ENCODE measurements at regions not wholly inside any gene's neighbourhood (a gene's known extent, or its start where the extent isn't known, plus 50 kb on each side); places are given as distances from the start of the nearest gene placed in this dataset.
"Not testable (repeated sequence)": the region's sequence is repeated elsewhere in the genome, so short reads cannot be mapped to it uniquely, and the experiment has no call there.

- FAIRE-seq (no peak), DNase-seq (ENCODE audit: insufficient read length, low spot score) (no peak)
Measured at GRCh38 chr4:126595643-126596042, 1037.1 kb upstream of the INTU start.

GRCh38 chr4:126599746-126600145 lies 1033.0 kb upstream of the INTU start:
- DNase-seq (ENCODE audit: insufficient read length, low spot score): no peak
- FAIRE-seq: no peak

DNA sequence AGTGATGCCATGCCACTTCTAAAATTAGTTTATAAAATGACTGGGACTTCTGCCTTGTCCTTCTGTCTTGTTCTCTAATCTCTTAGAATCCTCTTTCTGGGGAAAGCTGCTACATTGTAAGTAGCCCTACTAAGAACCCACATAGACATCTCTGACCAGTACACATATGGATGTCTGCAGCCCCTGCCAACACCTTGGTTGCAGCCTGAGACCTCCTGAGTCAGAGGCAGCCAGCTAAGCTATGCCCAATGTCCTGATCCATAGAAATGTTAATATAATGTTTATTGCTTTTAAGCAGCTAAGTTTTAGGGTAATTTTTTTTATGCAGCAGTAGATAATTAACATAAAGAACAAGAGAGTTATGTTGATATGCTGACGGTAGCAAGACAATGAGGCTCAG lies 1029.5 kb upstream of the INTU start:
- no peak for FAIRE-seq
- DNase-seq (ENCODE audit: insufficient read length, low spot score): no peak

DNA sequence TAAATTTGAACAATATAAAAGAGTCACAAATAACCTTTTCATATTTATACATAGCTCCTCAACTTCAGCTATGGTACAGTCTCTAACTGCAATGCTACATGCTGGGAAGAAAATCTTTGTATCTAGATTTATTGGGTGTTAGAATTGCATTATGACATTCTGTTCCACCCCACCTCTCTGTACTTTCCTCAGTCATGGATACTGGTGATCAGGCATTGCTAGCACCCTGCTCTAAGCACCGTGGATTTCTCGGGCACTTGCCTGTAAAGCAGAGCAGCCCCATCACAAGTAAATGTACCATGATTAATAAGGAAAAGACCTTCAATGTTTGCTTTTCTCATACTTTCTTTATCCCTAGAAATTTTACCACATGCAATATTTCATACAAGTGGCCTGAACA lies 1028.9 kb upstream of the INTU start:
- no peak for FAIRE-seq
- DNase-seq (ENCODE audit: insufficient read length, low spot score): no peak

GRCh38 chr4:126604268-126604867 lies 1028.4 kb upstream of the INTU start:
- FAIRE-seq: no peak

DNA sequence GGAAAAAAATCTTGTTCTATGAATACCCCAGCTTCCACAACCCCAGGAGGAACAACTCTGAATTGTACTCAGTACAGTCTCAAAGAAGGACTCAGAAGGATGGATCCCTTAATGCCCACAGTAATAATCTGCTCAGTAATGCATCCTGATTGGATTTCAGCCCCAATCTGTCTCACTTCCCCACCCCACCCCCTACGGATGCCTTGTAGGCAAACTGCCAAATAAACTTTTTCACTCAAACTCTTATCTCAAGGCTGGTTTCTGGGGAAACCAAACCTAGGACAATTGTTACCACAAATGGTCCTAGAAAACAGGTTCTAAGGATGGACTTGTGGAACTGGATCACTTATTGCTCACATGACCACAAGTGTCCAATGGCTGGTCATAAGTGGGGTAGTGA lies 1021.8 kb upstream of the INTU start:
- FAIRE-seq: no peak

More at GRCh38 chr4:126604268-126604867, 1028.4 kb upstream of the INTU start:
- DNase-seq (ENCODE audit: insufficient read length, low spot score): peak; percentile 27

GRCh38 chr4:126611900-126612299 lies 1020.9 kb upstream of the INTU start:
- no peak for FAIRE-seq
- peak; percentile 6 for DNase-seq (ENCODE audit: insufficient read length, low spot score)

More for the DNA sequence above, 1021.8 kb upstream of the INTU start:
- DNase-seq (ENCODE audit: insufficient read length, low spot score): no peak

GRCh38 chr4:126614356-126614855 lies 1018.4 kb upstream of the INTU start:
- DNase-seq (ENCODE audit: insufficient read length, low spot score): no peak
- no peak for FAIRE-seq

- FAIRE-seq (no peak), DNase-seq (ENCODE audit: insufficient read length, low spot score) (no peak)
Measured at GRCh38 chr4:126616795-126617194, 1016.0 kb upstream of the INTU start.

- FAIRE-seq: no peak
Measured at GRCh38 chr4:126627255-126627654, 1005.5 kb upstream of the INTU start.

DNA sequence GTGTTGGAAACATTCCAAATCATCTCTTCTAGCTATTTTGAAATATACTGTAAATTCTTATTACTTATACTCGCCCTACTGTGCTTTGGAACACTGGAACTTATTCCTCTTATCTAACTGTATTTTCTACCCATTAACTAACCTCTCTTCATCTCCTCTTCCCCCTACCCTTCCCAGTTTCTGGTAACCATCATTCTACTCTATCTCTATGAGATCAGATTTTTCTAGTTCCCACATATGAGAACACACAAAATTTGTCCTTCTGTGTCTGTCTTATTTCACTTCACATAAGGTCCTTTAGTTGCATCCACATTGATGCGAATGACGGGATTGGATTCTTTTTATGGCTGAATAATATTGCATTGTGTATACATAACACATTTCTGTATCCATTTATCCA lies 1003.8 kb upstream of the INTU start:
- FAIRE-seq: no peak
- DNase-seq (ENCODE audit: insufficient read length, low spot score): no peak

More at GRCh38 chr4:126627255-126627654, 1005.5 kb upstream of the INTU start:
- DNase-seq (ENCODE audit: insufficient read length, low spot score): peak; percentile 12

DNA sequence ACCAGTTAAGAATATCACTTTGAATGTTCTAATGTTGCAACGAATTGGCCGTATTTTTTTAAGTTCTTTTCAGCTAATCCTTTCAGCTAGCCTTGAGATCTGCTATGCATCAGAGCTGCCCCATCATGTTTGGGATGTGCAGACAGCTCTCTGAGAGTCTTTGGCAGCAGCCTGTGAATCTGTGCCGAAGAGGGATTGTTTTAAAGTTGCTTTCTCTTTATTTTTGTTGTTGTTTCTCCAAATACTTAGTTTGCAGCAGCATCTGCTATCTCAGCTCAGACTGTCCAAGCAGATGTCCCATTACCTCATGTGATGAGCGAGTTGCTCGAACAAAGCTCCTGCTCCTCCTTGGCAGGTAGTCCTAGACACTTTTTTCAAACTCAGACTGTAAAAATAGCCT lies 1002.5 kb upstream of the INTU start:
- DNase-seq (ENCODE audit: insufficient read length, low spot score) (no peak), FAIRE-seq (no peak)

DNA sequence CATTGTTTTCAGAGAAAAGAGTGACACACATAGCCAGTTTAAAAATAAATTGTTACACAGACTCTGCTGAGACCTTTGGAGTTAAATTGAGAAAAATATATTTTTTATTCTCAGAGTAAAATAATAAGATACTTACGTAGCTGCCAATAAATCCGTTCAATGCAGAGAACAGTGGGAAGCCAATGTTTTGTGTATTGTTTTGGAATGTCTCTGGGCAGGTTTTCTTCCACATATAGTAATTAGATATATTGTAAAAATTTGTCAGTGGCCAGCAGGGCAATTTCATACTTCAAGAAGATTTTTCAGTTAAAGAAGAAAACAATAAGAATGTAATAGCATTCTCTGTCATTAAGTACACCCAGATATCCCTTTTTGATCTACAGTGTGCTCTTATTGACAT lies 999.5 kb upstream of the INTU start:
- FAIRE-seq (no peak), DNase-seq (ENCODE audit: insufficient read length, low spot score) (no peak)

DNA sequence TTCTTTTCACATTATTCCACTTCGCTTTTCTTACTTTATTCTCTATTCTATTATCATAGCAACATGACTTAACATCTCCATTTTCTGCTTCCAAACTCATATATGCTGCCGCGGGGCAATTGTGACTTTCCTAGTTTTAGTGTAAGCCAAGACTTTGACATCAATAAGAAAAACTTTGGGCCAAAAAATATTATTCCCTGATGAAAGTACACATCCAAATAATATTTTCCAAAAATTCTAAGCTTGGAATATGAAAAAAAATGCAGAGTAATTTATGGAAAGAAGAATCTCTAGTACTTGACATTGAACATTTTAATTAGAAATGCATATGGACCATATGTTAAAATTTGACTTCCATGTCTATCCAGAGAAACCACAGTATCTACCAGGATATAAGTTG lies 995.1 kb upstream of the INTU start:
- FAIRE-seq (no peak), DNase-seq (ENCODE audit: insufficient read length, low spot score) (no peak)

DNA sequence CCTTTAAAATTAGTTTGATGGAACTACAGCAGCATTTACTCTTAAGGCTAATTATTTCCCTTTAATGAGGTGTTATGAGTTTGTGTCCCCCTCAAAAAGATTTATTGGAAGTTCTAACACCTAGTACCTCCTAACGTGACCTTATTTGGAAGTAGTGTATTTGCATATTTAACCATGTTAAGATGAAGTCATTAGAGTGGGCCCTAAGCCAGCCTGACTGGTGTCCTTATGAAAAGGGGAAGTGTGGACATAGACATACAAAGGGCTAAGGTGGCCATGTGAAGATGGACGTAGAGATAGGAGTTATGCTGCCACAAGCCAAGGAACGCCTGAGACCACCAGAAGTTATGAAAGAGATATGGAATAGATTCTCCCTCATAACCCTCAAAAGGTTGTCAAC lies 985.4 kb upstream of the INTU start:
- FAIRE-seq: no peak
- DNase-seq (ENCODE audit: insufficient read length, low spot score): no peak

- DNase-seq (ENCODE audit: insufficient read length, low spot score): no peak
- no peak for FAIRE-seq
Measured at GRCh38 chr4:126647756-126648397, 984.9 kb upstream of the INTU start.

- FAIRE-seq: no peak
Measured at GRCh38 chr4:126658411-126658810, 974.3 kb upstream of the INTU start.

GRCh38 chr4:126661194-126661593 lies 971.6 kb upstream of the INTU start:
- DNase-seq (ENCODE audit: insufficient read length, low spot score) (no peak), FAIRE-seq (no peak)

More at GRCh38 chr4:126658411-126658810, 974.3 kb upstream of the INTU start:
- DNase-seq (ENCODE audit: insufficient read length, low spot score): no peak

GRCh38 chr4:126664839-126665238 lies 967.9 kb upstream of the INTU start:
- FAIRE-seq: no peak

GRCh38 chr4:126670038-126670437 lies 962.7 kb upstream of the INTU start:
- FAIRE-seq; DNase-seq (ENCODE audit: insufficient read length, low spot score): not testable (repeated sequence)

More at GRCh38 chr4:126664839-126665238, 967.9 kb upstream of the INTU start:
- DNase-seq (ENCODE audit: insufficient read length, low spot score): no peak

GRCh38 chr4:126678618-126679017 lies 954.1 kb upstream of the INTU start:
- FAIRE-seq (no peak), DNase-seq (ENCODE audit: insufficient read length, low spot score) (no peak)

- FAIRE-seq (no peak), DNase-seq (ENCODE audit: insufficient read length, low spot score) (no peak)
Measured at GRCh38 chr4:126679303-126679702, 953.5 kb upstream of the INTU start.

Measured in HTR-8/SVneo (cell line).